Uterus (tissue), 2 donors: ENCODE measurements at regions not wholly inside any gene's neighbourhood (a gene's known extent, or its start where the extent isn't known, plus 50 kb on each side); places are given as distances from the start of the nearest gene placed in this dataset.

ENCODE experiments used
- CTCF ChIP-seq, 4 experiments: fragments of 200-600 bp in 2 of 4; fragments of 450-650 bp in 2 of 4; sonication (generic) in 2 of 4; IDR thresholded peaks; one replicate each; pipeline ENCODE4 v1.5.1; 2016 to 2019; ENCODE audit warnings: antibody characterized with exemption in 4 of 4, mild to moderate bottlenecking in 2 of 4, moderate library complexity in 1 of 4
- POLR2A ChIP-seq, 2 donors: fragments of 450-650 bp; IDR thresholded peaks; one replicate each; pipeline ENCODE4 v1.6.1; 2016; ENCODE audit warnings: antibody characterized with exemption in 2 of 2, mild to moderate bottlenecking in 1 of 2, moderate library complexity in 1 of 2

GRCh38 chr2:152814475-152815030 is 96.1 kb downstream of the ARL6IP6 start:
- TF ChIP-seq POLR2A (IDR thresholded peaks at IDR 0.05) (no peak), CTCF (IDR thresholded peaks at IDR 0.05) (no peak)
